Mammary epithelial cell (primary cell): ENCODE measurements at regions not wholly inside any gene's neighbourhood (a gene's known extent, or its start where the extent isn't known, plus 50 kb on each side); places are given as distances from the start of the nearest gene placed in this dataset.

Experiments used
- CTCF ChIP-seq, 2 donors: IDR thresholded peaks in 1 of 2; conservative IDR thresholded peaks in 1 of 2; 2 replicates each; pipeline ENCODE4 v1.5.1; 2011 to 2012; ENCODE audit warnings: inconsistent platforms in 2 of 2, low read length in 2 of 2, mild to moderate bottlenecking in 2 of 2, control low read depth in 1 of 2, low read depth in 1 of 2; ENCODE audit not compliant: insufficient read depth in 1 of 2; ENCODE audit errors: extremely low read depth in 1 of 2
- EZH2 ChIP-seq: IDR thresholded peaks from 2 replicates; pipeline ENCODE4 v1.6.1; 2012; ENCODE audit warnings: low read length, inconsistent platforms, borderline replicate concordance

GRCh38 chr7:29620556-29620930, 56.9 kb downstream of the PRR15 start:
- TF ChIP-seq CTCF (conservative IDR thresholded peaks at IDR 0.05 in 1 of 2, IDR thresholded peaks at IDR 0.05 in 1 of 2; ENCODE audit: extremely low read depth in 1 of 2, insufficient read depth in 1 of 2, low read depth in 1 of 2, low read length in 2 of 2) (no peak), EZH2 (no peak)
